ENCODE measurements at regions not wholly inside any gene's neighbourhood (a gene's known extent, or its start where the extent isn't known, plus 50 kb on each side); places are given as distances from the start of the nearest gene placed in this dataset.
A peak's percentile ranks its signal among the peaks of the same experiment; 100 is the strongest.

- no peak for TF ChIP-seq CTCF (IDR thresholded peaks at IDR 0.05; ENCODE audit: low read depth, low read length)
- H3K4me3 ChIP-seq: no peak overlapping the region
- H3K27ac ChIP-seq: no peak overlapping the region
- no peaks in the 10 kb centered on the region for H3K36me3 ChIP-seq
- no peak for DNase-seq (ENCODE audit: low read depth in 1 of 2, low spot score in 1 of 2)
- no peaks in the 10 kb centered on the region for H3K4me1 ChIP-seq (ENCODE audit: low read depth)
- no peaks in the 10 kb centered on the region for H3K27me3 ChIP-seq
- H3K9me3 ChIP-seq (ENCODE audit: low read depth): no peaks in the 10 kb centered on the region
Measured at GRCh38 chr11:69553416-69554357, 72.2 kb downstream of the LINC01488 start.

GRCh38 chr11:69554849-69555248 is 73.4 kb downstream of the LINC01488 start:
- Histone ChIP-seq H3K9me3 (ENCODE audit: low read depth) (no peaks in the 10 kb centered on the region), H3K27me3 (no peaks in the 10 kb centered on the region), H3K27ac (no peak overlapping the region), H3K4me3 (no peak overlapping the region), H3K36me3 (no peaks in the 10 kb centered on the region), H3K4me1 (ENCODE audit: low read depth) (no peaks in the 10 kb centered on the region)
- no peak for TF ChIP-seq CTCF (IDR thresholded peaks at IDR 0.05; ENCODE audit: low read depth, low read length)
- DNase-seq (ENCODE audit: low read depth in 1 of 2, low spot score in 1 of 2): peak in 1 of 2 donors; percentile 21

- Histone ChIP-seq H3K4me1 (ENCODE audit: low read depth) (no peaks in the 10 kb centered on the region), H3K27me3 (no peaks in the 10 kb centered on the region), H3K27ac (no peak overlapping the region), H3K36me3 (no peaks in the 10 kb centered on the region), H3K9me3 (ENCODE audit: low read depth) (no peaks in the 10 kb centered on the region), H3K4me3 (no peak overlapping the region)
- DNase-seq (ENCODE audit: low read depth in 1 of 2, low spot score in 1 of 2): no peak
- TF ChIP-seq CTCF (IDR thresholded peaks at IDR 0.05; ENCODE audit: low read depth, low read length): no peak
Measured at GRCh38 chr11:69557266-69557665, 75.8 kb downstream of the LINC01488 start.

GRCh38 chr11:69558519-69558941 is 77.1 kb downstream of the LINC01488 start:
- TF ChIP-seq CTCF (IDR thresholded peaks at IDR 0.05; ENCODE audit: low read depth, low read length): no peak
- no peaks in the 10 kb centered on the region for H3K36me3 ChIP-seq
- no peak overlapping the region for H3K4me3 ChIP-seq
- no peak for DNase-seq (ENCODE audit: low read depth in 1 of 2, low spot score in 1 of 2)
- no peaks in the 10 kb centered on the region for H3K9me3 ChIP-seq (ENCODE audit: low read depth)
- H3K4me1 ChIP-seq (ENCODE audit: low read depth): no peaks in the 10 kb centered on the region
- H3K27ac ChIP-seq: no peak overlapping the region
- H3K27me3 ChIP-seq: no peaks in the 10 kb centered on the region

- no peak overlapping the region for H3K27ac ChIP-seq
- H3K9me3 ChIP-seq (ENCODE audit: low read depth): no peaks in the 10 kb centered on the region
- H3K4me3 ChIP-seq: no peak overlapping the region
- H3K4me1 ChIP-seq (ENCODE audit: low read depth): no peaks in the 10 kb centered on the region
- DNase-seq (ENCODE audit: low read depth in 1 of 2, low spot score in 1 of 2): no peak
- no peaks in the 10 kb centered on the region for H3K27me3 ChIP-seq
- no peak for TF ChIP-seq CTCF (IDR thresholded peaks at IDR 0.05; ENCODE audit: low read depth, low read length)
- no peaks in the 10 kb centered on the region for H3K36me3 ChIP-seq
Measured at GRCh38 chr11:69559181-69559580, 77.7 kb downstream of the LINC01488 start.
